WTC11 (cell line): ENCODE measurements at regions not wholly inside any gene's neighbourhood (a gene's known extent, or its start where the extent isn't known, plus 50 kb on each side); places are given as distances from the start of the nearest gene placed in this dataset.

ENCODE experiments used
- ATAC-seq: fragments of 200-7000 bp; cut with Tn5 transposase; 2 replicates; pipeline ENCODE4 v1.10.0; 2021; ENCODE audit warnings: mild to moderate bottlenecking, moderate library complexity
- CTCF ChIA-PET: fragments of 300-600 bp; sonication (Branson Sonifier 250); formaldehyde crosslinking; loops from one replicate; lab custom pipeline; 2021; ENCODE audit warnings: antibody characterized with exemption; lab: Charles Lee
- POLR2A ChIA-PET: fragments of 350-600 bp; sonication (Branson Sonifier 250); formaldehyde crosslinking; loops from one replicate; lab custom pipeline; 2021; ENCODE audit warnings: antibody characterized with exemption; lab: Charles Lee
- DNase-seq: peaks from one replicate; pipeline ENCODE4 v3.0.0; 2021; ENCODE audit warnings: low spot score
- H3K27ac Mint-ChIP-seq: 2 replicates; pipeline ENCODE4 v1.8.0; 2021; ENCODE audit warnings: mixed read lengths
- H3K27me3 Mint-ChIP-seq: 2 replicates; pipeline ENCODE4 v1.8.0; 2021; ENCODE audit warnings: low read depth, mild to moderate bottlenecking, moderate library complexity, mixed read lengths
- H3K36me3 Mint-ChIP-seq: 2 replicates; pipeline ENCODE4 v1.8.0; 2021; ENCODE audit warnings: mixed read lengths
- H3K4me1 Mint-ChIP-seq: 2 replicates; pipeline ENCODE4 v1.8.0; 2022; ENCODE audit warnings: mixed read lengths
- H3K4me3 Mint-ChIP-seq: 2 replicates; pipeline ENCODE4 v1.8.0; 2021; ENCODE audit warnings: mild to moderate bottlenecking, moderate library complexity, mixed read lengths
- H3K9me3 Mint-ChIP-seq: 2 replicates; pipeline ENCODE4 v1.8.0; 2021; ENCODE audit warnings: mixed read lengths
- CREM ChIP-seq: sonication (generic); formaldehyde crosslinking; IDR thresholded peaks from 2 replicates; pipeline ENCODE4 v1.8.1; 2022; ENCODE audit warnings: mild to moderate bottlenecking, missing genetic modification reagents, moderate library complexity
- FOXJ3 ChIP-seq: sonication (generic); formaldehyde crosslinking; IDR thresholded peaks from 2 replicates; pipeline ENCODE4 v1.9.0; 2021; ENCODE audit warnings: missing genetic modification reagents, mild to moderate bottlenecking, borderline replicate concordance
- HMGA2 ChIP-seq: fragments of 250-450 bp; sonication (Bioruptor Pico); IDR thresholded peaks from 2 replicates; pipeline ENCODE4 v1.4.0; 2021; ENCODE audit warnings: mild to moderate bottlenecking, moderate library complexity
- NFATC4 ChIP-seq: fragments of 250-450 bp; sonication (Bioruptor Pico); IDR thresholded peaks from 2 replicates; pipeline ENCODE4 v1.9.0; 2021; ENCODE audit warnings: mild to moderate bottlenecking
- NFE2L1 ChIP-seq: sonication (generic); formaldehyde crosslinking; IDR thresholded peaks from 2 replicates; pipeline ENCODE4 v1.8.1; 2023; ENCODE audit warnings: missing genetic modification reagents
- NR3C1 ChIP-seq: sonication (generic); formaldehyde crosslinking; conservative IDR thresholded peaks from 2 replicates; pipeline ENCODE4 v1.8.1; 2023; ENCODE audit warnings: low read depth, mild to moderate bottlenecking, missing genetic modification reagents
- PRRX2 ChIP-seq: fragments of 250-450 bp; sonication (Bioruptor Pico); IDR thresholded peaks from 2 replicates; pipeline ENCODE4 v1.8.0; 2021; ENCODE audit warnings: mild to moderate bottlenecking
- SMAD3 ChIP-seq: sonication (generic); formaldehyde crosslinking; IDR thresholded peaks from 2 replicates; pipeline ENCODE4 v1.8.0; 2022; ENCODE audit warnings: missing genetic modification reagents, mild to moderate bottlenecking, borderline replicate concordance
- SOX15 ChIP-seq: fragments of 250-450 bp; sonication (Bioruptor Pico); IDR thresholded peaks from 2 replicates; pipeline ENCODE4 v1.9.0; 2021; ENCODE audit warnings: mild to moderate bottlenecking
- SP1 ChIP-seq: sonication (generic); formaldehyde crosslinking; conservative IDR thresholded peaks from 2 replicates; pipeline ENCODE4 v1.8.1; 2022; ENCODE audit warnings: missing genetic modification reagents
- ZBTB21 ChIP-seq: sonication (generic); formaldehyde crosslinking; IDR thresholded peaks from 2 replicates; pipeline ENCODE4 v1.8.1; 2023; ENCODE audit warnings: mild to moderate bottlenecking, missing genetic modification reagents, borderline replicate concordance
- ZNF121 ChIP-seq: sonication (generic); formaldehyde crosslinking; IDR thresholded peaks from 2 replicates; pipeline ENCODE4 v1.8.0; 2023; ENCODE audit warnings: missing genetic modification reagents
- ZNF138 ChIP-seq: sonication (generic); formaldehyde crosslinking; conservative IDR thresholded peaks from 2 replicates; pipeline ENCODE4 v1.8.1; 2022; ENCODE audit warnings: mild to moderate bottlenecking, moderate library complexity, missing genetic modification reagents
- ZNF317 ChIP-seq: sonication (generic); formaldehyde crosslinking; IDR thresholded peaks from 2 replicates; pipeline ENCODE4 v1.8.1; 2023; ENCODE audit warnings: low read depth, mild to moderate bottlenecking, moderate library complexity, missing genetic modification reagents, borderline replicate concordance
- ZNF396 ChIP-seq: fragments of 250-450 bp; sonication (Bioruptor Pico); IDR thresholded peaks from 2 replicates; pipeline ENCODE4 v1.8.0; 2021; ENCODE audit warnings: mild to moderate bottlenecking, moderate library complexity, borderline replicate concordance
- ZNF671 ChIP-seq: fragments of 250-450 bp; sonication (Bioruptor Pico); IDR thresholded peaks from 2 replicates; pipeline ENCODE4 v1.8.0; 2021; ENCODE audit warnings: mild to moderate bottlenecking
- TF ChIP-seq, protein P1 (sequence below): sonication (generic); formaldehyde crosslinking; IDR thresholded peaks from 2 replicates; pipeline ENCODE4 v1.8.1; 2023; ENCODE audit warnings: mild to moderate bottlenecking, missing genetic modification reagents, moderate library complexity
- TF ChIP-seq, protein P2 (sequence below): sonication (generic); formaldehyde crosslinking; IDR thresholded peaks from 2 replicates; pipeline ENCODE4 v1.8.1; 2022; ENCODE audit warnings: mild to moderate bottlenecking, moderate library complexity, missing genetic modification reagents
- TF ChIP-seq, protein P3 (sequence below): sonication (generic); formaldehyde crosslinking; IDR thresholded peaks from 2 replicates; pipeline ENCODE4 v1.8.0; 2022; ENCODE audit warnings: missing genetic modification reagents
- TF ChIP-seq, protein P4 (sequence below): sonication (generic); formaldehyde crosslinking; IDR thresholded peaks from 2 replicates; pipeline ENCODE4 v1.8.0; 2023; ENCODE audit warnings: missing genetic modification reagents
- TF ChIP-seq, protein P5 (sequence below): sonication (generic); formaldehyde crosslinking; IDR thresholded peaks from 2 replicates; pipeline ENCODE4 v1.8.0; 2022; ENCODE audit warnings: mild to moderate bottlenecking, missing genetic modification reagents
- TF ChIP-seq, protein P6 (sequence below): sonication (generic); formaldehyde crosslinking; IDR thresholded peaks from 2 replicates; pipeline ENCODE4 v1.8.0; 2022; ENCODE audit warnings: mild to moderate bottlenecking, missing genetic modification reagents

DNA sequence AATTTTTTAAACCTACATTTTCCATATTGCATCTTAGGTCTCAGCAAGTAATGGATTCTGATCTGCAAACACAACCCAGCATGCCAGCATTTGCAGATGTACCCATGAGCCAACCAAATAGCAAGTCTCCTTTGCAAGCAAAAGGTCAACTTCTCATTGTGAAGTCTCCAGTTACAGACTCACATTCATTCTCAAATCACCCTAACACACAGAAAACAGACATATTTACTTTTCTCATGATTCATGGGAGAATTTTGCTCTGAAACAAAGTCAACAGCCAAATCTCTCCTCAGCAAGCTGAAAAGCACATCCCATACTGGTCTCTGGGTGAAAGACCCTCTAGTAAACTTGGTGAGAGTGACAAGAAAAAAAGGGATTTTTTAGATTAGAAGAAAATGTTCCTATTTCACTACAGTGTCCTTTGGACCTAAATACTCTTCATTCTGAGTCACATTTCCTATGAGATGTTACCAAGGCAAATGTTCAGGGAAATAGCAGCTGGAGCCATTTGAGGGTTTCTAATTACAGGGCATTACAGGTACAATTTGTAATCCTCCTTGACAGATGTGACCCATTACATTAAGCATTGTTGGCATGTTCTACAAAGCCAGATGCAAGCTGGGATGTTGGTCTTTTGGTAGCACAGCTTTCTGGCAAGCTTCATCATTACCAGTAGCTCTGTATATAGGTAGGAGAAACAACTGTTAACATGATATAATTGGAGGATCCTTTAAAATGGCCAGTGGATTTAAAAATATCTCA is 383.3 kb downstream of the SMARCA1 start:
- TF ChIP-seq FOXJ3 (CRISPR knock-in tag) = no peak
- no peak for TF ChIP-seq HMGA2 (CRISPR knock-in tag)
- TF ChIP-seq, protein P1, sequence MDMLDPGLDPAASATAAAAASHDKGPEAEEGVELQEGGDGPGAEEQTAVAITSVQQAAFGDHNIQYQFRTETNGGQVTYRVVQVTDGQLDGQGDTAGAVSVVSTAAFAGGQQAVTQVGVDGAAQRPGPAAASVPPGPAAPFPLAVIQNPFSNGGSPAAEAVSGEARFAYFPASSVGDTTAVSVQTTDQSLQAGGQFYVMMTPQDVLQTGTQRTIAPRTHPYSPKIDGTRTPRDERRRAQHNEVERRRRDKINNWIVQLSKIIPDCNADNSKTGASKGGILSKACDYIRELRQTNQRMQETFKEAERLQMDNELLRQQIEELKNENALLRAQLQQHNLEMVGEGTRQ (CRISPR knock-in tag) = no peak
- no peak for TF ChIP-seq NFE2L1 (CRISPR knock-in tag)
- TF ChIP-seq NR3C1 (CRISPR knock-in tag) = no peak
- TF ChIP-seq NFATC4 = no peak
- no peak for TF ChIP-seq ZNF671 (CRISPR knock-in tag)
- TF ChIP-seq ZNF121 (CRISPR knock-in tag) = no peak
- TF ChIP-seq, protein P2, sequence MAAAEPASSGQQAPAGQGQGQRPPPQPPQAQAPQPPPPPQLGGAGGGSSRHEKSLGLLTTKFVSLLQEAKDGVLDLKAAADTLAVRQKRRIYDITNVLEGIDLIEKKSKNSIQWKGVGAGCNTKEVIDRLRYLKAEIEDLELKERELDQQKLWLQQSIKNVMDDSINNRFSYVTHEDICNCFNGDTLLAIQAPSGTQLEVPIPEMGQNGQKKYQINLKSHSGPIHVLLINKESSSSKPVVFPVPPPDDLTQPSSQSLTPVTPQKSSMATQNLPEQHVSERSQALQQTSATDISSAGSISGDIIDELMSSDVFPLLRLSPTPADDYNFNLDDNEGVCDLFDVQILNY (CRISPR knock-in tag) = no peak
- TF ChIP-seq ZBTB21 (CRISPR knock-in tag) = no peak
- no peak for TF ChIP-seq ZNF396 (CRISPR knock-in tag)
- TF ChIP-seq ZNF138 = no peak
- TF ChIP-seq CREM (CRISPR knock-in tag) = no peak
- TF ChIP-seq, protein P3, sequence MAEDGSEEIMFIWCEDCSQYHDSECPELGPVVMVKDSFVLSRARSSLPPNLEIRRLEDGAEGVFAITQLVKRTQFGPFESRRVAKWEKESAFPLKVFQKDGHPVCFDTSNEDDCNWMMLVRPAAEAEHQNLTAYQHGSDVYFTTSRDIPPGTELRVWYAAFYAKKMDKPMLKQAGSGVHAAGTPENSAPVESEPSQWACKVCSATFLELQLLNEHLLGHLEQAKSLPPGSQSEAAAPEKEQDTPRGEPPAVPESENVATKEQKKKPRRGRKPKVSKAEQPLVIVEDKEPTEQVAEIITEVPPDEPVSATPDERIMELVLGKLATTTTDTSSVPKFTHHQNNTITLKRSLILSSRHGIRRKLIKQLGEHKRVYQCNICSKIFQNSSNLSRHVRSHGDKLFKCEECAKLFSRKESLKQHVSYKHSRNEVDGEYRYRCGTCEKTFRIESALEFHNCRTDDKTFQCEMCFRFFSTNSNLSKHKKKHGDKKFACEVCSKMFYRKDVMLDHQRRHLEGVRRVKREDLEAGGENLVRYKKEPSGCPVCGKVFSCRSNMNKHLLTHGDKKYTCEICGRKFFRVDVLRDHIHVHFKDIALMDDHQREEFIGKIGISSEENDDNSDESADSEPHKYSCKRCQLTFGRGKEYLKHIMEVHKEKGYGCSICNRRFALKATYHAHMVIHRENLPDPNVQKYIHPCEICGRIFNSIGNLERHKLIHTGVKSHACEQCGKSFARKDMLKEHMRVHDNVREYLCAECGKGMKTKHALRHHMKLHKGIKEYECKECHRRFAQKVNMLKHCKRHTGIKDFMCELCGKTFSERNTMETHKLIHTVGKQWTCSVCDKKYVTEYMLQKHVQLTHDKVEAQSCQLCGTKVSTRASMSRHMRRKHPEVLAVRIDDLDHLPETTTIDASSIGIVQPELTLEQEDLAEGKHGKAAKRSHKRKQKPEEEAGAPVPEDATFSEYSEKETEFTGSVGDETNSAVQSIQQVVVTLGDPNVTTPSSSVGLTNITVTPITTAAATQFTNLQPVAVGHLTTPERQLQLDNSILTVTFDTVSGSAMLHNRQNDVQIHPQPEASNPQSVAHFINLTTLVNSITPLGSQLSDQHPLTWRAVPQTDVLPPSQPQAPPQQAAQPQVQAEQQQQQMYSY (CRISPR knock-in tag) = no peak
- TF ChIP-seq, protein P4, sequence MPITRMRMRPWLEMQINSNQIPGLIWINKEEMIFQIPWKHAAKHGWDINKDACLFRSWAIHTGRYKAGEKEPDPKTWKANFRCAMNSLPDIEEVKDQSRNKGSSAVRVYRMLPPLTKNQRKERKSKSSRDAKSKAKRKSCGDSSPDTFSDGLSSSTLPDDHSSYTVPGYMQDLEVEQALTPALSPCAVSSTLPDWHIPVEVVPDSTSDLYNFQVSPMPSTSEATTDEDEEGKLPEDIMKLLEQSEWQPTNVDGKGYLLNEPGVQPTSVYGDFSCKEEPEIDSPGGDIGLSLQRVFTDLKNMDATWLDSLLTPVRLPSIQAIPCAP (CRISPR knock-in tag) = no peak
- TF ChIP-seq SMAD3 (CRISPR knock-in tag) = no peak
- no peak for TF ChIP-seq PRRX2
- TF ChIP-seq, all 79 proteins: peak for 0
- POLR2A ChIA-PET = no interaction called here
- no peak overlapping the region for H3K4me3 Mint-ChIP-seq
- H3K36me3 Mint-ChIP-seq = 0 out of 2 replicates have a peak, but pooled peaks cover 4% of the 10 kb centered on the region
- DNase-seq = no peak
- peaks cover 30% of the 10 kb centered on the region for H3K4me1 Mint-ChIP-seq
- H3K27me3 Mint-ChIP-seq = no peaks in the 10 kb centered on the region; the same call in 1 of the 2 replicates
- CTCF ChIA-PET = no interaction called here
- H3K27ac Mint-ChIP-seq = no peak overlapping the region
- no peaks in the 10 kb centered on the region for H3K9me3 Mint-ChIP-seq
- no peak for ATAC-seq

DNA sequence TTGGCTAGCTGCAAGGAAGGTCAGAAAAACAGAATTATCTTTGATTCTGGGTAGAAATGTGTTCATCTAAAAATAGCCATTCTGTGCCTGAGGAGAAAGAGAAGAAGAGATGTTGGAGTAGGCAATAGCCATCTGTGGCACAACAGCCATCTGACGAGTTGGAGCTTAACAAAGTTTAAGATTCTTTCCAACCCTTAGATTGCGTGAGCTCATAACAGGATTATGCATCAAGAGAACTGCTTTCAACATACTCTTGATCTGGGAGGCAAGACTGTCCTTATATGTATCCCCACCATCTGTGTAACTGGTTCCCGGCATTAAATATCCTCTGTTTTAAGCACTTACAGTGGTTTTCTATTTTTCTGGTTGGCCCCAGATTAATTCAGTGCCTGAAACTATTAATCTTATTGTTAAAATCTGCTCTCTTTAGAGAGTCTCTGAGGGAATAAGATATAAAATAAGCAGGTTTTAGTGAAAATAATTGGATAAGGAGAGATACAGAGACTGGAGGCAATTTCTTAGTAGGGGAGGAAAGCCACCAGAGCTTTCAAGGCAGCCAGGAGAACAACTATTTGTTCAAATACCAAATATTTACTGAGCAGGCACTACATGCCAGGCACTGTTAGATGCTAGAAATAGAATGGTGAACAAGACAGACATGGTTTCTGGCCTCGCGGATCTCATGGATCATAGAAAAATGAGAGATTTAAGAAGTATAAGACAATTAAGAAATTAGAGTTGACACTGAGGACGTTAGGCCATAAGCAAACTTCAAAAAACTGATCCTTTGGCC is 398.0 kb downstream of the SMARCA1 start:
- H3K4me3 Mint-ChIP-seq = no peak overlapping the region
- no peaks in the 10 kb centered on the region for H3K27me3 Mint-ChIP-seq
- no peak for DNase-seq
- POLR2A ChIA-PET = no interaction called here
- CTCF ChIA-PET = no interaction called here
- peaks cover 9% of the 10 kb centered on the region for H3K4me1 Mint-ChIP-seq
- peaks cover 6% of the 10 kb centered on the region for H3K9me3 Mint-ChIP-seq
- no peak for ATAC-seq
- TF ChIP-seq SP1 (no peak), SOX15 (CRISPR knock-in tag) (no peak), ZNF317 (CRISPR knock-in tag) (no peak)
- TF ChIP-seq, protein P5, sequence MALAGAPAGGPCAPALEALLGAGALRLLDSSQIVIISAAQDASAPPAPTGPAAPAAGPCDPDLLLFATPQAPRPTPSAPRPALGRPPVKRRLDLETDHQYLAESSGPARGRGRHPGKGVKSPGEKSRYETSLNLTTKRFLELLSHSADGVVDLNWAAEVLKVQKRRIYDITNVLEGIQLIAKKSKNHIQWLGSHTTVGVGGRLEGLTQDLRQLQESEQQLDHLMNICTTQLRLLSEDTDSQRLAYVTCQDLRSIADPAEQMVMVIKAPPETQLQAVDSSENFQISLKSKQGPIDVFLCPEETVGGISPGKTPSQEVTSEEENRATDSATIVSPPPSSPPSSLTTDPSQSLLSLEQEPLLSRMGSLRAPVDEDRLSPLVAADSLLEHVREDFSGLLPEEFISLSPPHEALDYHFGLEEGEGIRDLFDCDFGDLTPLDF (CRISPR knock-in tag) = no peak
- TF ChIP-seq, protein P6, sequence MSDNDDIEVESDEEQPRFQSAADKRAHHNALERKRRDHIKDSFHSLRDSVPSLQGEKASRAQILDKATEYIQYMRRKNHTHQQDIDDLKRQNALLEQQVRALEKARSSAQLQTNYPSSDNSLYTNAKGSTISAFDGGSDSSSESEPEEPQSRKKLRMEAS = no peak
- H3K36me3 Mint-ChIP-seq = peaks cover 9% of the 10 kb centered on the region
- H3K27ac Mint-ChIP-seq = no peak overlapping the region
